HepG2 (cell line): ENCODE measurements at regions not wholly inside any gene's neighbourhood (a gene's known extent, or its start where the extent isn't known, plus 50 kb on each side); places are given as distances from the start of the nearest gene placed in this dataset.

ENCODE experiments used
- ASH2L ChIP-seq: fragments of 300-600, 200-600 bp; sonication (generic); IDR thresholded peaks from 2 replicates; pipeline ENCODE4 v1.7.0; 2017; ENCODE audit warnings: low read depth, mild to moderate bottlenecking, moderate library complexity, mixed read lengths, low read length; ENCODE audit not compliant: insufficient read length
- CENPT ChIP-seq: sonication (generic); formaldehyde crosslinking; IDR thresholded peaks from 2 replicates; pipeline ENCODE4 v1.8.0; 2022; ENCODE audit warnings: low read depth, mild to moderate bottlenecking, moderate library complexity, missing genetic modification reagents
- GABPA ChIP-seq, 2 experiments: IDR thresholded peaks; 2 replicates each; pipeline ENCODE4 v1.6.1; 2011 to 2016; ENCODE audit warnings: low read depth in 2 of 2, low read length in 1 of 2, missing biosample characterization in 1 of 2, missing genetic modification characterization in 1 of 2
- MAFG ChIP-seq: sonication (generic); formaldehyde crosslinking; IDR thresholded peaks from 2 replicates; pipeline ENCODE4 v1.5.1; 2020; ENCODE audit warnings: mild to moderate bottlenecking, missing genetic modification reagents
- RARG ChIP-seq: sonication (generic); formaldehyde crosslinking; IDR thresholded peaks from 2 replicates; pipeline ENCODE4 v1.4.0; 2020; ENCODE audit warnings: low read depth, mild to moderate bottlenecking, missing genetic modification reagents
- RBFOX2 ChIP-seq: fragments of 200-400 bp; formaldehyde crosslinking; IDR thresholded peaks from 2 replicates; pipeline ENCODE4 v1.6.1; 2017; ENCODE audit warnings: low read depth, mild to moderate bottlenecking, low read length
- RBM39 ChIP-seq: fragments of 200-400 bp; formaldehyde crosslinking; IDR thresholded peaks from one replicate; pipeline ENCODE4 v1.6.1; 2018; ENCODE audit warnings: antibody characterized with exemption, mild to moderate bottlenecking, low read depth, low read length; ENCODE audit not compliant: poor library complexity, severe bottlenecking
- SMARCC2 ChIP-seq: fragments of 450-650 bp; IDR thresholded peaks from 2 replicates; pipeline ENCODE4 v1.6.1; 2017; ENCODE audit warnings: antibody characterized with exemption, mild to moderate bottlenecking
- TF ChIP-seq, protein P1 (sequence below): sonication (generic); formaldehyde crosslinking; IDR thresholded peaks from 2 replicates; pipeline ENCODE4 v1.4.0; 2020; ENCODE audit warnings: missing genetic modification reagents
- TF ChIP-seq, protein P2 (sequence below): sonication (generic); formaldehyde crosslinking; IDR thresholded peaks from 2 replicates; pipeline ENCODE4 v1.5.0; 2020; ENCODE audit warnings: mild to moderate bottlenecking, missing genetic modification reagents, moderate library complexity
- TF ChIP-seq, protein P3 (sequence below), 2 experiments: IDR thresholded peaks; 2 replicates each; pipeline ENCODE4 v1.6.1; 2011 to 2012; ENCODE audit warnings: low read length in 2 of 2, borderline replicate concordance in 1 of 2, low read depth in 1 of 2, mild to moderate bottlenecking in 1 of 2, moderate library complexity in 1 of 2

DNA sequence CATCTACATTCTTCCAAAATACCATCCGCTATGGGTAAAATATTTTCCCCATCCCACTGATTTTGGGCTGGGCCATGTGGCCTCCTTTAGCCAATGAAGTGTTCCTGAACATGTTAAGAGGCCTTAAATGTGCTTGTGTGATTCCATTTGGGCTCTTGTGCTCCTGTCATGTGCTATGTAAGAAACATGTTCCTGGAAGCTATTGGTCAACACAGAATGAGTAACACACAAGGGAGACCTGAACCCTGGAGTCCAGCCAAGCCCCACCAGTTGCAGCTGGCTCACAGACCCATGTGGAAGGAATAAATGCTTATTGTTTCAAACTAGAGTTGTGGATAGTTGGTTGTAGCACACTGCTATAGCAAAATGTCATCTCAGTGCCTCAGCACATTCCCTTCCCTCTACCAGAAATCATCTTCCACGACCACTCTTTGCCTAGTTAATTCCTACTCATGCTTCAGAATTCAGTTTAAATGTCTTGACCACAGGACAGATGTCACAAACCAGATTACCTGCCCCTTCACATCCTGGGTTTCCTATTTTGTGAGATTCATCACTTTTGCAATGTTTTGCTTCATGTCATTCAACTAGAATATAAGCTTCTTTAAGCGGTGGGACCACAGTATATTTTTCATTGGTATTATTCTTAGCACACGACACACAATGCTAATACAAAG is 217.3 kb upstream of the EEA1 start:
- TF ChIP-seq, protein P1, sequence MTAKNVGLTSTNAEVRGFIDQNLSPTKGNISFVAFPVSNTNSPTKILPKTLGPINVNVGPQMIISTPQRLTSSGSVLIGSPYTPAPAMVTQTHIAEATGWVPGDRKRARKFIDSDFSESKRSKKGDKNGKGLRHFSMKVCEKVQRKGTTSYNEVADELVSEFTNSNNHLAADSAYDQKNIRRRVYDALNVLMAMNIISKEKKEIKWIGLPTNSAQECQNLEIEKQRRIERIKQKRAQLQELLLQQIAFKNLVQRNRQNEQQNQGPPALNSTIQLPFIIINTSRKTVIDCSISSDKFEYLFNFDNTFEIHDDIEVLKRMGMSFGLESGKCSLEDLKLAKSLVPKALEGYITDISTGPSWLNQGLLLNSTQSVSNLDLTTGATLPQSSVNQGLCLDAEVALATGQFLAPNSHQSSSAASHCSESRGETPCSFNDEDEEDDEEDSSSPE (CRISPR knock-in tag) = no peak
- TF ChIP-seq, protein P2, sequence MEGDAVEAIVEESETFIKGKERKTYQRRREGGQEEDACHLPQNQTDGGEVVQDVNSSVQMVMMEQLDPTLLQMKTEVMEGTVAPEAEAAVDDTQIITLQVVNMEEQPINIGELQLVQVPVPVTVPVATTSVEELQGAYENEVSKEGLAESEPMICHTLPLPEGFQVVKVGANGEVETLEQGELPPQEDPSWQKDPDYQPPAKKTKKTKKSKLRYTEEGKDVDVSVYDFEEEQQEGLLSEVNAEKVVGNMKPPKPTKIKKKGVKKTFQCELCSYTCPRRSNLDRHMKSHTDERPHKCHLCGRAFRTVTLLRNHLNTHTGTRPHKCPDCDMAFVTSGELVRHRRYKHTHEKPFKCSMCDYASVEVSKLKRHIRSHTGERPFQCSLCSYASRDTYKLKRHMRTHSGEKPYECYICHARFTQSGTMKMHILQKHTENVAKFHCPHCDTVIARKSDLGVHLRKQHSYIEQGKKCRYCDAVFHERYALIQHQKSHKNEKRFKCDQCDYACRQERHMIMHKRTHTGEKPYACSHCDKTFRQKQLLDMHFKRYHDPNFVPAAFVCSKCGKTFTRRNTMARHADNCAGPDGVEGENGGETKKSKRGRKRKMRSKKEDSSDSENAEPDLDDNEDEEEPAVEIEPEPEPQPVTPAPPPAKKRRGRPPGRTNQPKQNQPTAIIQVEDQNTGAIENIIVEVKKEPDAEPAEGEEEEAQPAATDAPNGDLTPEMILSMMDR (CRISPR knock-in tag) = no peak
- no peak for TF ChIP-seq RBM39
- TF ChIP-seq RBFOX2 = no peak
- TF ChIP-seq, protein P3, sequence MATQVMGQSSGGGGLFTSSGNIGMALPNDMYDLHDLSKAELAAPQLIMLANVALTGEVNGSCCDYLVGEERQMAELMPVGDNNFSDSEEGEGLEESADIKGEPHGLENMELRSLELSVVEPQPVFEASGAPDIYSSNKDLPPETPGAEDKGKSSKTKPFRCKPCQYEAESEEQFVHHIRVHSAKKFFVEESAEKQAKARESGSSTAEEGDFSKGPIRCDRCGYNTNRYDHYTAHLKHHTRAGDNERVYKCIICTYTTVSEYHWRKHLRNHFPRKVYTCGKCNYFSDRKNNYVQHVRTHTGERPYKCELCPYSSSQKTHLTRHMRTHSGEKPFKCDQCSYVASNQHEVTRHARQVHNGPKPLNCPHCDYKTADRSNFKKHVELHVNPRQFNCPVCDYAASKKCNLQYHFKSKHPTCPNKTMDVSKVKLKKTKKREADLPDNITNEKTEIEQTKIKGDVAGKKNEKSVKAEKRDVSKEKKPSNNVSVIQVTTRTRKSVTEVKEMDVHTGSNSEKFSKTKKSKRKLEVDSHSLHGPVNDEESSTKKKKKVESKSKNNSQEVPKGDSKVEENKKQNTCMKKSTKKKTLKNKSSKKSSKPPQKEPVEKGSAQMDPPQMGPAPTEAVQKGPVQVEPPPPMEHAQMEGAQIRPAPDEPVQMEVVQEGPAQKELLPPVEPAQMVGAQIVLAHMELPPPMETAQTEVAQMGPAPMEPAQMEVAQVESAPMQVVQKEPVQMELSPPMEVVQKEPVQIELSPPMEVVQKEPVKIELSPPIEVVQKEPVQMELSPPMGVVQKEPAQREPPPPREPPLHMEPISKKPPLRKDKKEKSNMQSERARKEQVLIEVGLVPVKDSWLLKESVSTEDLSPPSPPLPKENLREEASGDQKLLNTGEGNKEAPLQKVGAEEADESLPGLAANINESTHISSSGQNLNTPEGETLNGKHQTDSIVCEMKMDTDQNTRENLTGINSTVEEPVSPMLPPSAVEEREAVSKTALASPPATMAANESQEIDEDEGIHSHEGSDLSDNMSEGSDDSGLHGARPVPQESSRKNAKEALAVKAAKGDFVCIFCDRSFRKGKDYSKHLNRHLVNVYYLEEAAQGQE (IDR thresholded peaks at IDR 0.05; ENCODE audit: borderline replicate concordance in 1 of 2, low read depth in 1 of 2, low read length in 2 of 2) = no peak
- no peak for TF ChIP-seq ASH2L
- TF ChIP-seq CENPT (CRISPR knock-in tag) = no peak
- no peak for TF ChIP-seq MAFG (CRISPR knock-in tag)
- no peak for TF ChIP-seq SMARCC2
- TF ChIP-seq RARG (CRISPR knock-in tag) = no peak
- no peak for TF ChIP-seq GABPA (IDR thresholded peaks at IDR 0.05; ENCODE audit: low read depth, low read length)
- TF ChIP-seq GABPA (CRISPR knock-in tag; IDR thresholded peaks at IDR 0.05; ENCODE audit: low read depth) = no peak
